ENCODE measurements at regions not wholly inside any gene's neighbourhood (a gene's known extent, or its start where the extent isn't known, plus 50 kb on each side); places are given as distances from the start of the nearest gene placed in this dataset.

DNA sequence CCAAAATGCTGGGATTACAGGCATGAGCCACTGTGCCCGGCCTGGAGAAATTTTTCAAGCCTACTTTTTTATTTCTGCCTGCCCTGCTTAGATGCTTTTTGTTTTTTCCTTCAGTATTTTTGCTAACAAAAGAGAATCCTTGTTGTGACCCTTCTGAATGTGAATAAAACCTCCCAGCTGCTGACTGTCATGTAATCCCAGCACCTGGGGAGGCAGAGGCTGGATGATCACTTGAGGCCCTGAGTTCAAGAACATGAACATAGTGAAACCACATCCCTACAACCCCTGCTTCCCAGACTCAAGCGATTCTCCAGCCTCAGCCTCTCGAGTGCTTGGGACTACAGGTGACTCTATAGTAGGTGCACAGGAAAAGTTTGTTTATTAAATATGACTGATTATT lies 84.9 kb downstream of the SOX2 start:
- no peaks in the 10 kb centered on the region for H3K9me3 ChIP-seq (ENCODE audit: control insufficient read depth in 2 of 2, low read length in 2 of 2)
- H3K9ac ChIP-seq (ENCODE audit: low read depth in 1 of 2, low read length in 2 of 2): no peak overlapping the region
- no peaks in the 10 kb centered on the region for H3K27me3 ChIP-seq (ENCODE audit: control insufficient read depth in 2 of 2, insufficient read depth in 2 of 2, low read length in 2 of 2)
- H3K4me1 ChIP-seq (ENCODE audit: control insufficient read depth in 2 of 2, insufficient read depth in 2 of 2, low read length in 2 of 2): no peaks in the 10 kb centered on the region
- H3K36me3 ChIP-seq (ENCODE audit: control insufficient read depth in 2 of 2, insufficient read depth in 2 of 2, low read length in 2 of 2): no peaks in the 10 kb centered on the region
- H3K4me3 ChIP-seq (ENCODE audit: low read length in 2 of 2): no peak overlapping the region
- no peak overlapping the region for H3K27ac ChIP-seq (ENCODE audit: low read depth in 2 of 2, low read length in 2 of 2)

DNA sequence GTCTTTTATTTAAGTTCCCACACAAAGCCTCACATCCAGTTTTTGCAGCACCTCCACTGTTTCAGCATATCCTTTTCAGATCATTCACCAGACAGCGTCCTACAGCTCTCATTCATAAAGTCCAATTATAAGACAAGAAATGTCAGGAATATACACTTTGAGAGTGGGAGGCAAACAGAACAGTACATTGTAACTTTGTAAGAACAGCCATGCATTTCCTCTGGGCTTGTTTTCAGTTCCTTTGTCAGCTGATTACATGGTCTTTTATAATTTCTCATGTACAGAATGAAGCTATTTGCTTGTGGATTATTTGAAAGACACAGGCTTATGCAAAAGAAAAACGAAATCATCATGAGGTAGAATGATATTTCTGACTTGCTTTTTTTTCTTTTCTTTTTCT lies 85.7 kb downstream of the SOX2 start:
- Histone ChIP-seq H3K27me3 (ENCODE audit: control insufficient read depth in 2 of 2, insufficient read depth in 2 of 2, low read length in 2 of 2) (no peaks in the 10 kb centered on the region), H3K4me3 (ENCODE audit: low read length in 2 of 2) (no peak overlapping the region), H3K9ac (ENCODE audit: low read depth in 1 of 2, low read length in 2 of 2) (no peak overlapping the region), H3K4me1 (ENCODE audit: control insufficient read depth in 2 of 2, insufficient read depth in 2 of 2, low read length in 2 of 2) (no peaks in the 10 kb centered on the region), H3K27ac (ENCODE audit: low read depth in 2 of 2, low read length in 2 of 2) (no peak overlapping the region), H3K9me3 (ENCODE audit: control insufficient read depth in 2 of 2, low read length in 2 of 2) (no peaks in the 10 kb centered on the region), H3K36me3 (ENCODE audit: control insufficient read depth in 2 of 2, insufficient read depth in 2 of 2, low read length in 2 of 2) (no peaks in the 10 kb centered on the region)

DNA sequence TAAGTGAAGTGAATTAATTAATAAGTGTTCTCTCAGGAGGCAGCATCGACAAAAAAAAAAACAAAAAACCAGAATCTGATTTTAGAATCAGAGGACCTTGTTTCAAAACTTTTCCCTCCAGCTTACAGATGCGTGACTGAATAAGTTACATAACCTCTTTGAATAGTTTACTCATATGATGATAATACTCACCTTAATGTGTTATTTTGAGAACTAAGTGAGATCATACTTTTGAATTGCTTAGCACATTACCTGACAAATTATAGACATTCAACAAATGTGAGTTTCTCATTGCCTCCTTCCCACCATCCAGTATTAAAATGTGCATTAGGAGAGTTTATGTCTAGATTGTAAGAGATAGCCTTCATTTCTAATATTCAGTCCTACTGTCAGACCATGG lies 94.0 kb downstream of the SOX2 start:
- no peaks in the 10 kb centered on the region for H3K4me1 ChIP-seq (ENCODE audit: control insufficient read depth in 2 of 2, insufficient read depth in 2 of 2, low read length in 2 of 2)
- no peaks in the 10 kb centered on the region for H3K36me3 ChIP-seq (ENCODE audit: control insufficient read depth in 2 of 2, insufficient read depth in 2 of 2, low read length in 2 of 2)
- no peaks in the 10 kb centered on the region for H3K27me3 ChIP-seq (ENCODE audit: control insufficient read depth in 2 of 2, insufficient read depth in 2 of 2, low read length in 2 of 2)
- H3K4me3 ChIP-seq (ENCODE audit: low read length in 2 of 2): no peak overlapping the region
- H3K27ac ChIP-seq (ENCODE audit: low read depth in 2 of 2, low read length in 2 of 2): no peak overlapping the region
- no peaks in the 10 kb centered on the region for H3K9me3 ChIP-seq (ENCODE audit: control insufficient read depth in 2 of 2, low read length in 2 of 2)
- H3K9ac ChIP-seq (ENCODE audit: low read depth in 1 of 2, low read length in 2 of 2): no peak overlapping the region

DNA sequence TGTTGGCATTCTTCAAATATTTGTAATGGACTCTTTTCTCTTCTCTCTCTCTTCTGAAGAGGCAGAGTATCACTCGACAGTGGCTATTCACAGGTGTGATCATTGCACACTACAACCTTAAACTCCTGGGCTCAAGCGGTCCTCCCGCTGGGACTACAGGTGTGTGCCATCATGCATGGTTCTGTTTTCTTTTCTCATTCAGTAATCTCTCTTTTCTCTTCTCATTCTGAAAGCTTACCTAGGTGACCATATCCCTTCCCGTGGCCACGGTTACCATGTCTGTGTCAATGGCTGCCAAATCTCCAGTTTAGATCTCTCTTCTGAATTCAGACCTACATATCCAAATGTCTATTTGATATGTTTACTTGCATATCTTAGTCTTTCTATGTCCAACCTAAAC lies 96.3 kb downstream of the SOX2 start:
- Histone ChIP-seq H3K4me3 (ENCODE audit: low read length in 2 of 2) (no peak overlapping the region), H3K27ac (ENCODE audit: low read depth in 2 of 2, low read length in 2 of 2) (no peak overlapping the region), H3K9ac (ENCODE audit: low read depth in 1 of 2, low read length in 2 of 2) (no peak overlapping the region)

DNA sequence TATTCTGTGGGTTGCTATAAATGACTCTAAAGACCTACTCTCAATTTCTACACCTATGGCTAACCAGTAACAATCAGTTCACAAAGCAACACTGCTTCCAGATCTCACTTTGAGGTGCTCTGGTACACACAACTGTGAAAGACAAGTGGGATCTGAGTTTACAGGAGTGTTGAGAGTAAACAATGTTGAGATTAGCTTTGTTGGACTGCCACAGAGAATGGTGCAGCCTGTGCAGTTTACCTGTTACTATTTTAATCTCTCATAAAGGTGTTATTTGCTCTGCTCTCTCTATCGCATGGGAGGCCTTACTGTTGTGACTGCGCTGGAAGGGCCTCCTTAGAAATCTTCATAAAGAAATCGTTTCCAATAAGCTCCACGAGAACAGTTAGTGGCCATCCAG lies 112.0 kb downstream of the SOX2 start:
- Histone ChIP-seq H3K4me1 (ENCODE audit: control insufficient read depth in 2 of 2, insufficient read depth in 2 of 2, low read length in 2 of 2) (no peaks in the 10 kb centered on the region), H3K9ac (ENCODE audit: low read depth in 1 of 2, low read length in 2 of 2) (no peak overlapping the region), H3K27ac (ENCODE audit: low read depth in 2 of 2, low read length in 2 of 2) (no peak overlapping the region), H3K36me3 (ENCODE audit: control insufficient read depth in 2 of 2, insufficient read depth in 2 of 2, low read length in 2 of 2) (no peaks in the 10 kb centered on the region), H3K9me3 (ENCODE audit: control insufficient read depth in 2 of 2, low read length in 2 of 2) (peaks cover 0 to 2% of the 10 kb centered on the region in 2 donors), H3K27me3 (ENCODE audit: control insufficient read depth in 2 of 2, insufficient read depth in 2 of 2, low read length in 2 of 2) (no peaks in the 10 kb centered on the region), H3K4me3 (ENCODE audit: low read length in 2 of 2) (no peak overlapping the region)

More for the DNA sequence above, 96.3 kb downstream of the SOX2 start:
- no peaks in the 10 kb centered on the region for H3K36me3 ChIP-seq (ENCODE audit: control insufficient read depth in 2 of 2, insufficient read depth in 2 of 2, low read length in 2 of 2)
- no peaks in the 10 kb centered on the region for H3K9me3 ChIP-seq (ENCODE audit: control insufficient read depth in 2 of 2, low read length in 2 of 2)
- no peaks in the 10 kb centered on the region for H3K27me3 ChIP-seq (ENCODE audit: control insufficient read depth in 2 of 2, insufficient read depth in 2 of 2, low read length in 2 of 2)
- no peaks in the 10 kb centered on the region for H3K4me1 ChIP-seq (ENCODE audit: control insufficient read depth in 2 of 2, insufficient read depth in 2 of 2, low read length in 2 of 2)

DNA sequence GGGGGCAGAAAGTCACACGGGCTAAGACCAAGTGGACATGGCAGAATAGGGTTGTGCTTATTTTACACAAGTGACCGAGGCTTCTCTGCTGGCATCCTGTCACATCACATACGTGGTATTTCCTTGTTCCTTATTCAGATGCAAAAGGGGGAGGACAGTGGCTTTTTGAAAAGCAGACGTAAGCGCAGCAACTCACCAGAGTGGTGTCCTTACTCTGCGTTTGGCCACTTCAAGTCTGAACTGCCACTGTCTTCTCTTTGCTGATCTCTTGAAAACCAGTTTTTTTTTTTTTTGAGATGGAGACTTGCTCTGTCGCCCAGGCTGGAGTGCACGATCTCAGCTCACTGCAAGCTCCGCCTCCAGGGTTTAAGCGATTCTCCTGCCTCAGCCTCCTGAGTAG lies 113.2 kb downstream of the SOX2 start:
- Histone ChIP-seq H3K9ac (ENCODE audit: low read depth in 1 of 2, low read length in 2 of 2) (no peak overlapping the region), H3K27ac (ENCODE audit: low read depth in 2 of 2, low read length in 2 of 2) (no peak overlapping the region), H3K4me3 (ENCODE audit: low read length in 2 of 2) (no peak overlapping the region), H3K27me3 (ENCODE audit: control insufficient read depth in 2 of 2, insufficient read depth in 2 of 2, low read length in 2 of 2) (no peaks in the 10 kb centered on the region), H3K9me3 (ENCODE audit: control insufficient read depth in 2 of 2, low read length in 2 of 2) (peaks cover 0 to 2% of the 10 kb centered on the region in 2 donors), H3K4me1 (ENCODE audit: control insufficient read depth in 2 of 2, insufficient read depth in 2 of 2, low read length in 2 of 2) (no peaks in the 10 kb centered on the region), H3K36me3 (ENCODE audit: control insufficient read depth in 2 of 2, insufficient read depth in 2 of 2, low read length in 2 of 2) (no peaks in the 10 kb centered on the region)

GRCh38 chr3:181839039-181839915 lies 127.6 kb downstream of the SOX2 start:
- Histone ChIP-seq H3K36me3 (ENCODE audit: control insufficient read depth in 2 of 2, insufficient read depth in 2 of 2, low read length in 2 of 2) (no peaks in the 10 kb centered on the region), H3K27ac (ENCODE audit: low read depth in 2 of 2, low read length in 2 of 2) (no peak overlapping the region)

DNA sequence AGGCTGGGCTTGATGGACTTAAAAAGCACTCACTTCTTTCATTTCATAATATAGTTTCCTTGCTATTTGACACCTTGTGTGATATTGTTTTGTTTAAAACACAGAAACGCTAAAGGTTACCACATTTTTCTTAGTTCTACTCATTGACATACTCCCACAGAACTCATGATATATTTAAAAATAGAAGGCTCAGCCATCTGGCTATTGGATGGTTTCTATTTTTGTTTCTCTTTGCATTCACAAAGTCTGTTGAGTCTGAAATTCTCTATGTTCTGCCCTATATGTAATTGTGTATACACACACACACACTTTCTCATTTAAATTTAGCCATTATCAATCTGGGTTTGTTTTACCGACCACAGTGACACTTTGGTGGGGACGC lies 128.2 kb downstream of the SOX2 start:
- H3K27ac ChIP-seq (ENCODE audit: low read depth in 2 of 2, low read length in 2 of 2): no peak overlapping the region
- H3K4me3 ChIP-seq (ENCODE audit: low read length in 2 of 2): no peak overlapping the region
- no peaks in the 10 kb centered on the region for H3K36me3 ChIP-seq (ENCODE audit: control insufficient read depth in 2 of 2, insufficient read depth in 2 of 2, low read length in 2 of 2)
- H3K27me3 ChIP-seq (ENCODE audit: control insufficient read depth in 2 of 2, insufficient read depth in 2 of 2, low read length in 2 of 2): no peaks in the 10 kb centered on the region
- no peaks in the 10 kb centered on the region for H3K4me1 ChIP-seq (ENCODE audit: control insufficient read depth in 2 of 2, insufficient read depth in 2 of 2, low read length in 2 of 2)
- H3K9ac ChIP-seq (ENCODE audit: low read depth in 1 of 2, low read length in 2 of 2): no peak overlapping the region
- H3K9me3 ChIP-seq (ENCODE audit: control insufficient read depth in 2 of 2, low read length in 2 of 2): no peaks in the 10 kb centered on the region

More at GRCh38 chr3:181839039-181839915, 127.6 kb downstream of the SOX2 start:
- no peaks in the 10 kb centered on the region for H3K9me3 ChIP-seq (ENCODE audit: control insufficient read depth in 2 of 2, low read length in 2 of 2)
- H3K4me1 ChIP-seq (ENCODE audit: control insufficient read depth in 2 of 2, insufficient read depth in 2 of 2, low read length in 2 of 2): no peaks in the 10 kb centered on the region
- no peak overlapping the region for H3K4me3 ChIP-seq (ENCODE audit: low read length in 2 of 2)
- H3K9ac ChIP-seq (ENCODE audit: low read depth in 1 of 2, low read length in 2 of 2): no peak overlapping the region
- H3K27me3 ChIP-seq (ENCODE audit: control insufficient read depth in 2 of 2, insufficient read depth in 2 of 2, low read length in 2 of 2): no peaks in the 10 kb centered on the region

GRCh38 chr3:181844211-181844610 lies 132.5 kb downstream of the SOX2 start:
- H3K27me3 ChIP-seq (ENCODE audit: control insufficient read depth in 2 of 2, insufficient read depth in 2 of 2, low read length in 2 of 2): no peaks in the 10 kb centered on the region
- no peak overlapping the region for H3K27ac ChIP-seq (ENCODE audit: low read depth in 2 of 2, low read length in 2 of 2)
- H3K9me3 ChIP-seq (ENCODE audit: control insufficient read depth in 2 of 2, low read length in 2 of 2): no peaks in the 10 kb centered on the region
- no peaks in the 10 kb centered on the region for H3K4me1 ChIP-seq (ENCODE audit: control insufficient read depth in 2 of 2, insufficient read depth in 2 of 2, low read length in 2 of 2)
- H3K4me3 ChIP-seq (ENCODE audit: low read length in 2 of 2): no peak overlapping the region
- no peak overlapping the region for H3K9ac ChIP-seq (ENCODE audit: low read depth in 1 of 2, low read length in 2 of 2)
- H3K36me3 ChIP-seq (ENCODE audit: control insufficient read depth in 2 of 2, insufficient read depth in 2 of 2, low read length in 2 of 2): no peaks in the 10 kb centered on the region

GRCh38 chr3:181847276-181847675 lies 135.6 kb downstream of the SOX2 start:
- no peak overlapping the region for H3K4me3 ChIP-seq (ENCODE audit: low read length in 2 of 2)
- H3K27me3 ChIP-seq (ENCODE audit: control insufficient read depth in 2 of 2, insufficient read depth in 2 of 2, low read length in 2 of 2): no peaks in the 10 kb centered on the region
- no peak overlapping the region for H3K9ac ChIP-seq (ENCODE audit: low read depth in 1 of 2, low read length in 2 of 2)
- no peaks in the 10 kb centered on the region for H3K9me3 ChIP-seq (ENCODE audit: control insufficient read depth in 2 of 2, low read length in 2 of 2)
- no peaks in the 10 kb centered on the region for H3K36me3 ChIP-seq (ENCODE audit: control insufficient read depth in 2 of 2, insufficient read depth in 2 of 2, low read length in 2 of 2)
- no peak overlapping the region for H3K27ac ChIP-seq (ENCODE audit: low read depth in 2 of 2, low read length in 2 of 2)
- H3K4me1 ChIP-seq (ENCODE audit: control insufficient read depth in 2 of 2, insufficient read depth in 2 of 2, low read length in 2 of 2): no peaks in the 10 kb centered on the region
